Activated T-helper 9 cell treated with anti-CD3 and anti-CD28 coated beads, Interleukin-2, amount 50 U/mL, for 16 hours (primary cell): ENCODE measurements at regions not wholly inside any gene's neighbourhood (a gene's known extent, or its start where the extent isn't known, plus 50 kb on each side); places are given as distances from the start of the nearest gene placed in this dataset.
"Not testable (repeated sequence)": the region's sequence is repeated elsewhere in the genome, so short reads cannot be mapped to it uniquely, and the experiment has no call there.

Source experiments
- DNase-seq: peaks from one replicate; pipeline ENCODE4 v3.0.0-alpha.2; 2020; ENCODE audit warnings: low read depth

DNA sequence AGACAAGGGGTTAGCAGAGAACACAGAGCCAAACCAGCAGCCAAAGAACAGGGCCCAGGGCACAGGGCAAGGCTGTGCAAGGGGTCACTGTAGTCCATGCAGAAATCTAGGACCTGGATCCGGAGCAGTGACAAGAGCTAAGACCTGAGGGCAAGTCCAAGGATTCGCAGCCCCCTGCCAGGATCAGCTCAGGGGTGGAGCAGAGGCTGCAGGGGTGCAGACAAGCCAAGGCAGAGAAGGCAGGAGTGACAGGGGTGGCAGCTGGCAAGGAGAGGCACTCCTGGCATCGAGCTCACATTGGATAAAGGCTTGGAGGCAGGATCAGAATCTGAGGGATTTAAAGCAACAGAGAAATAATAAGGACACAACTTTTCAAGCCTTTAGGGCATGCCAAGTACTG lies 80.7 kb upstream of the NANOS1 start:
- DNase-seq = no peak

- no peak for DNase-seq
These were observed 79.3 kb upstream of the NANOS1 start for GRCh38 chr10:118950190-118950680.

DNA sequence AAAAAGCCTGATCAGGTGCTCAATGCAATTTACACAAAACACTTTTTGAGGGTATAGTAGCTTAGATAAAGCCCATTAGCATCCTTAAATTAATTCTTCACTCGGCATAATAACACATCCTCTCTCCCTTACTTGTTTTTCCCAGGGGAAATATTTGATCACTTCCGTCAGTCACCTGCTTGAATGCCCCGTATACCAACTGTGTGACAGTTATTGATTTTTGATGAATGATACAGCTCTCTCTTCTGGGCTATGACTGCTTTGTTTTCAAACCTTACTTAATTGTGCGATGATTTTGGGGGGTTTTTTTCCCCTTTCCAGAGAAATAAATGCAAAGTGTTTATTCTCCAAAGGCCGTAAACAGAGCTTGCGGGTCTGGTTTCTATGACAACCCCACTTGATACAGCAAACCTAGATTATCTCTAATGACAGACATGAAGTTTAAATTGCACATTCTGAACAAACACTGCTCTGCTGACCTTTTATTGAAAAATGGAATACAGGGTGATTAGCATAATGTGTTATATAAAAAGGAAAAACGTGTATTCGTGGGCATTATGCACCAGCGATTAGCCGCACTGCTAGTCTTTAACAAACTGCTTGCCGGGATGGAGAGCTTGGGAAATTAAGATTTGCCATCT lies 78.4 kb upstream of the NANOS1 start:
- DNase-seq = no peak

- no peak for DNase-seq
These were observed 76.8 kb upstream of the NANOS1 start for GRCh38 chr10:118952493-118953295.

DNA sequence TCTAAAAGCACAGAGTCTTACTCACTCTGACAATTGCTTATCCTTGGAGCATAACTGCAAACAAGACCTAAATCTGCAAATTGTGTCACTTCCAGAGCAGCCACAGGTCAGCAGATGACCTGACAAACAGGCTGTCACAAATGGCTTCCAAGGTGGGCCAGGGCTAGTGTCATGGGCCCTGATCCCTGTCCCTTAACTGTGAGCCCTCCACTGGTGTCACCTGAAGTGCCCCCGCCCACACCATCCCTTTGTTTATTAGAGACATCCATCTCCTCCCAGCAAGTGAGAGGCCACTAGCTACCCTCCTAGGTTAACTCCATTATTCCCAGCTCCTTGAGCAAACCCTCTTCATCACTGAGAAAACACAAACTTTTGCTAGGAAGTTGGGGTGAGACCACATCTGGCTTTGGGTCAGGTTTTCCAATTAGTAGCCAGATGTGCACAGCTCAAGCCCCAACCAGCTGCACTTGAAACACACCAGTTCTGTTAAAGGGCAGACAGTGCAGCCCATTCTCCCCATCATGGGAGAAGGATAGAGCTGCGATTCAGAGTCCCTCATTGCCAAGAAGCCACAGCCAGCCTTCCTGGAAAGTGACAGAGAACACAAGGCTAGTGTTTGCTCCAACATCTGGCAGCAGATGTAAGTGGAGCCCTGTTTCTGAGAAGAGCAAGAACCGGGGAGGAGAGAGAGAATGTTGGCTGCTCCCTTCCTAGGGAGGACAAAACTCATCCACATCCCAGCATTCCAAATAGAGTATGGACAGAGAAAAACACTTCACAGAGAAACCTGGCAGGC lies 75.7 kb upstream of the NANOS1 start:
- DNase-seq = no peak

GRCh38 chr10:118955531-118955930 lies 74.0 kb upstream of the NANOS1 start:
- no peak for DNase-seq

DNA sequence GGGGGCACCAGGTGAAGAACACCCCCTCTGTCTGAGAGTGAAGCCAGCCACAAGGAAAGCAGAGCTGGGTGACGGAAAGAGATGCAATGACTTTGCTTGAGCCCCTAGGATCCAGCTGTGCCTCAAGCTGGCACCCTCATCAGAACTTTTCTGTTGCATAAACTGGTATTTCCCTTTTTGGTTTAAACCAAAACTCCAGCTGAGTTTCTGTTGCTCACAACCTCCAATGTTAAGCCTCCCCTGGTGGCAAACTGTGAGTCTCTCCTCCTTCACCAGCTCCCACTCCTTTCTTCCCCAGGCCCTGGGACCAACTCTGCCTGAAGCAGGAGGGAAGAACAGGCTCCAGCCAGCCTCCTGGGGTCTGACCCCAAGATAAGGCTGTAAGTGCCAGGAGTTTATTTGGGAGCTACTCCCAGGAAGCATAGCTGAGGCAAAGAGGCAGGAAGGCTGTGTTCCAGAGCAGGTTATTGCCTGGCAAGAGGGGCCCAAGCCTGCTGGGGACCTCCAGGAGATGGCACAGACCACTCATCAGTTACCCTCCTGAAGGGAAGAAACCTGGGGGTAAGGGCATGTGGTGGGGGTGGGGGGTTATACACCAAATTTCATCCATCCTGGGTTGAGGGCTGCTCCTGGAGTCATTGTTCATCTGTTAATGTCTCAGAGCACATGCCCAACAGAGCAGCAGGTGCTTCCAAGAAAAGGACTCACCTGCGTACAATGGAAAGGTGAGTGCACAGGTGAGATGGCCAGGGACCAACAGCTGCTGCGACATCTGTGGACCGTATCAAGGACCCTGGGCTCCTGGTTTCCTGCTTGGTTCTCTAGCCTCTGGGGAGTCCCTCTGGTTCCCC lies 73.3 kb upstream of the NANOS1 start:
- no peak for DNase-seq

- DNase-seq = no peak
These were observed 72.6 kb upstream of the NANOS1 start for GRCh38 chr10:118956802-118957442.

DNA sequence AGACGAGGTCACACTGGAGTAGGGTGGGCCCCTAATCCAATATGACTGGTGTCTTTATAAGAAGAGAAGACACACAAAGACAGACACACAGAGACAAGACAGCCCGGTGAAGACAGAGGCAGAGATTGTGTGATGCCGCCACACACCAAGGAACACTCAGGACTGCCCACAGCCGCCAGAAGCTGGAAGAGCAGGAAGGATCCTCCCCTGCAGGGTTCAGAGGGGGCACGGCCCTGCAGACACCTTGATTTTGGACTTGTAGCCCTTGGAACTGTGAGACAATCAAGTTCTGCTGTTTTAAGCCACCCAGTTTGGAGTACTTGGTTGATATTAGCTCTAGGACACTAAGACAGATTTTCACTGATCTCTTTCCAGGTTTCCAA lies 72.1 kb upstream of the NANOS1 start:
- DNase-seq = no peak

GRCh38 chr10:118957966-118958365 lies 71.5 kb upstream of the NANOS1 start:
- DNase-seq = no peak

- no peak for DNase-seq
These were observed 71.0 kb upstream of the NANOS1 start for GRCh38 chr10:118958559-118958958.

DNA sequence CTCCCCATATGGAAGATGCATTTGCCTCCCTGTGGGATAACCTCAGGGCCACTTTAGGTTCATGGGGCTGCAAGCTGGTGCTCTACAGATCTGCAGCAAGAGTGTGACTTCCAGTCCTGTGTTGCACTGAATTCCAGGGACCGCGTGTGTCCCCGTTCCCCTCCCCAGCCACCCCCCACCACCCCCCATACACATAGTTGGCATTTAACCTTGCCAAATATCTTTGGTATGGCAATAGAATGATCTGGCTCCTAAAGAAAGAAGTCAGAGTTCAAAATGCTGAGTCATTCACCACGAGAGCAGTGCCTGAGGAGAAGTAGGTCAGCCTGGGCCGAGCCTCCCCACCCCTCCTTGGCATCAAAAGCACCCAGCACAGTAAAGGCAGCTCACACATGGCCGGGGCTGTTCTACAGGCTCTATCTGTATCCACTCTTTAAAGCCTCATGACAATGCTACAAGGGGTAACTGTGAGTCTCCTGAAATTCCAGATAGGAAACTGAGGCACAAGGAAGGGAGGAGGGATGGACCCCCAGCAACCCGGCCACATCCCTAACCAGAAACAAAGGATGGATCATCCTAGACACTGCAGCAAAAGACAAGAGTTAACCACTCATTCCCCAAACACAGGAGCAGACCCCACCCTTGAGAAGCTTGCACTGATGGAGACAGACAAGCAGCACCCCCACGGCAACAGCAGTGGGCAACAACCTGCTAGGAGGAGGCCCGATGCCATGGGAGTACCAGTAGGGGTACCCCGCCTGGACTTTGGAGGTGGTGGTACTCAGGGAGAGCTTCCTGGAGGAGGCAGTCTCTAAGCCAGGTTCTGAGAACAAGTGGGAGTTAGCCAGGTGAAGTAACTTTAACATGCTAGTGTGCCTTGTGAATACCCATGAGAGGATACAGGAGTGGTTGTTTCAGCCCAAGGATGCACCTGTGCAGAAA lies 70.3 kb upstream of the NANOS1 start:
- DNase-seq = no peak

- DNase-seq = no peak
These were observed 69.1 kb upstream of the NANOS1 start for GRCh38 chr10:118960157-118961090.

DNA sequence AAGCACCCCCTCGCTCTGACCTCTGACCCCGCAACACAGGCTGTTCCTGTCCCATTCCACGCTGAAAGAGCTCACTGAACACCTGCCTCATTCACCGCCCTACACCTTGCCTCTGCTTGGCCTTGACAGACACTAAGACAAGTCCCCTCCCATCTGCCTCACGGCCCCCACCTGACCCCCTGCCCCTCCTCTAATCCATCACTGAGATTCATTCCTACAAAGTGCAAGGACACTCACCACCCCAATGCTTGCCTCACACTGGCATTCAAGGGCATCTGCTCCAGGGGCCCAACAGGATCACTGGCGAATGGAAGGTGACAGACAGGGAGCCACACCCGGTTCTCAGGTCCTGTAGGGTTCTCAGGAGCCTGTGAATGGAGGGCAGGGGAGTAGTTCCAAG lies 68.1 kb upstream of the NANOS1 start:
- no peak for DNase-seq

DNA sequence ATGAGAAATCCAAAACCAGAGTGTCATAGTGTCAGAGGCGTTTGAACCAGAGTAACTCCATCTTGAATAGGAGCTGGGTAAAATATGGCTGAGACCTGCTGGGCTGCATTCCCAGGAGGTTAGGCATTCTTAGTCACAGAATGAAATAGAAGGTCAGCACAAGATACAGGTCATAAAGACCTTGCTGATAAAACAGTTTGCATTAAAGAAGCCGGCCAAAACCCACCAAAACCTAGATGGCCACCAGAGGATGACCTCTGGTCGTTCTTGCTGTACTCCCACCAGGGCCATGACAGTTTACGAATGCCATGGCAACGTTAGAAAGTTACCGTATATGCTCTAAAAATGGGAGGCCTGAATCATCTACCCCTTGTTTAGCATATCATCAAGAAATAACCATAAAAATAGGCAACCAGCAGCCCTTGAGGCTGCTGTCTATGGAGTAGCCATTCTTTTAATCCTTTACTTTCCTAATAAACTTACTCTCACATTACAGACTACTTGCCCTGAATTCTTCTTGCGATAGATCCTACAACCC lies 67.1 kb upstream of the NANOS1 start:
- not testable (repeated sequence) for DNase-seq

DNA sequence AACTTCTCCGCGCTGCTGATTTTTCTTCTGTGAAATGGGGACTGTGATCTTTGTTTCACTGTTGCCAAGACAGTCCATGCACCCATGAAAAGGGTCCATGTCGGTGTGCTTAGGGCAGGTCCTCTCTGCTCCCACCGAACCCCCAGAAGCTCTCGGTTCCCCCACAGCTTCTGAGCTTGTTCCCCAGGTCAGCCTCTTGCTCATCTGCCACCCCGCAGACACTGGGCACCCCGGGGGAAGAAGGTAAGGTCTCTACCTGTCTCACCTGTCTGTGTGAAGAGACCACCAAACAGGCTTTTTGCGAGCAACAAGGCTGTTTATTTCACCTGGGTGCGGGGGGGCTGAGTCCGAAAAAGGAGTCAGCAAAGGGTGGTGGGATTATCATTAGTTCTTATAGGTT lies 66.2 kb upstream of the NANOS1 start:
- DNase-seq = no peak

GRCh38 chr10:118963933-118964332 lies 65.6 kb upstream of the NANOS1 start:
- no peak for DNase-seq

DNA sequence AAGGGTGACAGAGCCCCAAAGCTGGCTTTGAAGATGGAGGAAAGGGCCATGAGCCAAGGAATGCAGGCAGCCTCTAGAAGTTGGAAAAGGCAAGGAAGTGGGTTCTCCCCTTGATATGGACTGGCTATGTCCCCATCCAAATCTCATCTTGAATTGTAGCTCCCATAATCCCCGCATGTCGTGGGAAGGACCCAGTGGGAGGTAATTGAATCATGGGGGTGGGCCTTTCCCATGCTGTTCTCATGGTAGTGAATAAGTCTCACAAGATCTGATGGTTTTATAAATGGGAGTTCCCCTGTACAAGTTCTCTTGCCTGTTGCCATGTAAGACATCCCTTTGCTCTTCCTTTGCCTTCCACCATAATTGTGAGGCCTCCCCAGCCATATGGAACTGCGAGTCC lies 65.0 kb upstream of the NANOS1 start:
- DNase-seq = not testable (repeated sequence)

DNA sequence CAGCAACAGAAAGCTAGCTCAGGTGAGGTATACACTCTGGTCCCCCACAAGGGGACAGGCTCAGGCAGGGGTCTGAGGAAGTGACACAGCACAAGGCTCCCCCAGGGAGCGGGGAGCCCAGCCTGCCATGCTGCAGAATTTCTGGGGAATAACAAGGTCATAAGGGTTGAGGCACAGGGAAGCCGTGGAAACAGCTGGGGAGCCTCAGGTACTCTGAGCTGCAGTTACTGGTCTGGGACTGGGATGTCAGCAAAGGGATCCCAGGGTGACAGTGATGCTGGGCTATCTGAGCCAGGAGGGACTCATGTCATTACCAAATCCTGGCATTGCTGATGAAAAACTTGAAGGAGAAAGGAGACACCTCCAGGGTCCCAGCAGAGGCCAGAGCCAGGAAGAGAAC lies 64.4 kb upstream of the NANOS1 start:
- no peak for DNase-seq
